Ramos (cell line): ENCODE measurements at regions not wholly inside any gene's neighbourhood (a gene's known extent, or its start where the extent isn't known, plus 50 kb on each side); places are given as distances from the start of the nearest gene placed in this dataset.

ENCODE experiments used
- in situ Hi-C: fragments of 300-500 bp; cut with MboI; formaldehyde crosslinking; loops from one replicate; pipeline ENCODE4 v1.14.3; 2022; ENCODE audit warnings: low sequenced_read_pairs; ENCODE audit not compliant: unreplicated experiment

GRCh38 chr13:74835579-74835978, 646.4 kb downstream of the TBC1D4 start:
- in situ Hi-C loops: no loop called here

- in situ Hi-C loops: no loop called here
Measured at GRCh38 chr13:74825938-74826246, 656.1 kb downstream of the TBC1D4 start.

- in situ Hi-C loops: no loop called here
Measured at GRCh38 chr13:74825152-74825937, 656.6 kb downstream of the TBC1D4 start.

GRCh38 chr13:74820809-74821208, 661.2 kb downstream of the TBC1D4 start:
- in situ Hi-C loops: no loop called here

- in situ Hi-C loops: no loop called here
Measured at GRCh38 chr13:74819549-74819948, 662.4 kb downstream of the TBC1D4 start.

- in situ Hi-C loops: no loop called here
Measured at GRCh38 chr13:74816737-74817136, 665.2 kb downstream of the TBC1D4 start.

- in situ Hi-C loops: no loop called here
Measured at GRCh38 chr13:74796157-74796556, 662.0 kb upstream of the KLF12 start.

GRCh38 chr13:74795526-74795925, 661.3 kb upstream of the KLF12 start:
- in situ Hi-C loops: no loop called here

GRCh38 chr13:74794582-74794981, 660.4 kb upstream of the KLF12 start:
- in situ Hi-C loops: no loop called here

GRCh38 chr13:74794147-74794546, 659.9 kb upstream of the KLF12 start:
- in situ Hi-C loops: no loop called here

GRCh38 chr13:74784959-74785358, 650.8 kb upstream of the KLF12 start:
- in situ Hi-C loops: no loop called here

GRCh38 chr13:74778946-74779345, 644.7 kb upstream of the KLF12 start:
- in situ Hi-C loops: no loop called here

GRCh38 chr13:74778087-74778486, 643.9 kb upstream of the KLF12 start:
- in situ Hi-C loops: no loop called here

- in situ Hi-C loops: no loop called here
Measured at GRCh38 chr13:74774264-74774663, 640.1 kb upstream of the KLF12 start.

GRCh38 chr13:74773248-74773647, 639.0 kb upstream of the KLF12 start:
- in situ Hi-C loops: no loop called here

GRCh38 chr13:74771964-74772363, 637.8 kb upstream of the KLF12 start:
- in situ Hi-C loops: no loop called here

GRCh38 chr13:74770361-74770760, 636.2 kb upstream of the KLF12 start:
- in situ Hi-C loops: no loop called here

- in situ Hi-C loops: no loop called here
Measured at GRCh38 chr13:74769333-74769732, 635.1 kb upstream of the KLF12 start.

GRCh38 chr13:74768521-74769085, 634.4 kb upstream of the KLF12 start:
- in situ Hi-C loops: no loop called here

- in situ Hi-C loops: no loop called here
Measured at GRCh38 chr13:74767050-74767449, 632.8 kb upstream of the KLF12 start.

- in situ Hi-C loops: no loop called here
Measured at GRCh38 chr13:74765955-74766354, 631.8 kb upstream of the KLF12 start.
